Retinal pigment epithelial cell (primary cell): ENCODE measurements at regions not wholly inside any gene's neighbourhood (a gene's known extent, or its start where the extent isn't known, plus 50 kb on each side); places are given as distances from the start of the nearest gene placed in this dataset.

Source experiments
- DNase-seq: peaks from one replicate; pipeline ENCODE4 v3.0.0-alpha.2; 2010; ENCODE audit warnings: low read depth
- H3K4me3 ChIP-seq: 2 replicates; pipeline ENCODE4 v1.5.1; 2011; ENCODE audit warnings: mild to moderate bottlenecking, low read length, control low read depth, moderate library complexity
- TF ChIP-seq, protein P1 (sequence below): conservative IDR thresholded peaks from 2 replicates; pipeline ENCODE4 v1.5.1; 2011; ENCODE audit warnings: low read depth, low read length, control low read depth, inconsistent platforms

DNA sequence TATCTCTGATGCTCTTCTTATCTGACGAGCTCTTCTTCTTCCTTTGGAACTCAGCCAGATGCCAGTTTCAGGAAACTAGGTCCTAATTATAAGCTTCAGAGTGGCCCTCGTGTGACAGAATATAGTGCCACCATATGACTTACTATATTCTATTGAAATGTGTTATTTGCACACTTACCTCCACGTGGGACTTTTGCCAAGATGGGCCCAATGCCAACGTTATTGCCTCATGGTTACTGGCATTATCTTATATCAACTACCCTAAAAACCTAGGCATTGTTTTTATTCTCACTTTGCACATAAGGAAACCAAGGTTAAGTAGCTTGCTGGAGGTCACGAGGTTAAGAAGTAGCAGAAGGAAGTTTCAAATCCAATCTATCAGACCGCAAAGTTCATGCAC, 71.3 kb upstream of the SLCO3A1 start:
- TF ChIP-seq, protein P1, sequence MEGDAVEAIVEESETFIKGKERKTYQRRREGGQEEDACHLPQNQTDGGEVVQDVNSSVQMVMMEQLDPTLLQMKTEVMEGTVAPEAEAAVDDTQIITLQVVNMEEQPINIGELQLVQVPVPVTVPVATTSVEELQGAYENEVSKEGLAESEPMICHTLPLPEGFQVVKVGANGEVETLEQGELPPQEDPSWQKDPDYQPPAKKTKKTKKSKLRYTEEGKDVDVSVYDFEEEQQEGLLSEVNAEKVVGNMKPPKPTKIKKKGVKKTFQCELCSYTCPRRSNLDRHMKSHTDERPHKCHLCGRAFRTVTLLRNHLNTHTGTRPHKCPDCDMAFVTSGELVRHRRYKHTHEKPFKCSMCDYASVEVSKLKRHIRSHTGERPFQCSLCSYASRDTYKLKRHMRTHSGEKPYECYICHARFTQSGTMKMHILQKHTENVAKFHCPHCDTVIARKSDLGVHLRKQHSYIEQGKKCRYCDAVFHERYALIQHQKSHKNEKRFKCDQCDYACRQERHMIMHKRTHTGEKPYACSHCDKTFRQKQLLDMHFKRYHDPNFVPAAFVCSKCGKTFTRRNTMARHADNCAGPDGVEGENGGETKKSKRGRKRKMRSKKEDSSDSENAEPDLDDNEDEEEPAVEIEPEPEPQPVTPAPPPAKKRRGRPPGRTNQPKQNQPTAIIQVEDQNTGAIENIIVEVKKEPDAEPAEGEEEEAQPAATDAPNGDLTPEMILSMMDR, result no peak
- H3K4me3 ChIP-seq, result no peak overlapping the region
- DNase-seq, result no peak

DNA sequence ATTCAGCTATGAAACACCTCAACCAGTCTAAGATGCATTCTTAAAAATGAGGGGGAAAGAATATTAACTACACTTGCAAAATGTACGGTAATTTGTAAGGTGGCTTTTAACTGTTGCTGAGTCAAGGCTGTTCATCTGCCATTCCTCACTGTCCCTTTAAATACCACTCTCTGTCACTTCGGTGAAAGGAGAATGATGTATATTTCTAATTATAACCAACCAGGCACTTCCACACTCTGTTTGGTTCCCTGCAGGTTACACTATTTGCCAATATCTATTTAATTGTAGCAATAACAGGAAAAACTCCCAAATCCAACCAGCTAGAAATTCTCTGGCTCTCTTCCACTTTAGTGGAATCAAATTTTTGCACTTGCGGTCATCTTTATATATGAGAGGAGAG, 70.5 kb upstream of the SLCO3A1 start:
- no peak overlapping the region for H3K4me3 ChIP-seq
- TF ChIP-seq, protein P1, result no peak
- DNase-seq, result no peak

DNA sequence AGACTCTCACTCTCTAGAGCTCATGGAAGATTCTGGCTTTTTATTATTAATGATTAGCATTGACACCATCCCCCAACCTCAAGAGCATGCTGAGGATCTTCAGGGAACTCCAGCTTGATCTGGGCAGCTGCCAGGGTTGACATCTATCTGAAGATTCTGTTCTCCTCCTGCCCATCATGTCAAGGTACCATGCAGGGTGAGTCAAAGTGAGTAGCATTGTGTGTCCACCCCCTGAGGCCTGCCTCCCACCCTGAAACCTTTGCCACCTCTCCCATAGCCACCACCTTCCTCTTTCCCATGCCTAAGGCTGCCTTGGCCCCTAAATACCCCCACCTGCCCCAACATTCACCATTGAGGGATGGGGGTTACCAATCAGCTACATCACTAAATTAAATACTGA, 70.1 kb upstream of the SLCO3A1 start:
- no peak overlapping the region for H3K4me3 ChIP-seq
- no peak for DNase-seq
- TF ChIP-seq, protein P1, result no peak

DNA sequence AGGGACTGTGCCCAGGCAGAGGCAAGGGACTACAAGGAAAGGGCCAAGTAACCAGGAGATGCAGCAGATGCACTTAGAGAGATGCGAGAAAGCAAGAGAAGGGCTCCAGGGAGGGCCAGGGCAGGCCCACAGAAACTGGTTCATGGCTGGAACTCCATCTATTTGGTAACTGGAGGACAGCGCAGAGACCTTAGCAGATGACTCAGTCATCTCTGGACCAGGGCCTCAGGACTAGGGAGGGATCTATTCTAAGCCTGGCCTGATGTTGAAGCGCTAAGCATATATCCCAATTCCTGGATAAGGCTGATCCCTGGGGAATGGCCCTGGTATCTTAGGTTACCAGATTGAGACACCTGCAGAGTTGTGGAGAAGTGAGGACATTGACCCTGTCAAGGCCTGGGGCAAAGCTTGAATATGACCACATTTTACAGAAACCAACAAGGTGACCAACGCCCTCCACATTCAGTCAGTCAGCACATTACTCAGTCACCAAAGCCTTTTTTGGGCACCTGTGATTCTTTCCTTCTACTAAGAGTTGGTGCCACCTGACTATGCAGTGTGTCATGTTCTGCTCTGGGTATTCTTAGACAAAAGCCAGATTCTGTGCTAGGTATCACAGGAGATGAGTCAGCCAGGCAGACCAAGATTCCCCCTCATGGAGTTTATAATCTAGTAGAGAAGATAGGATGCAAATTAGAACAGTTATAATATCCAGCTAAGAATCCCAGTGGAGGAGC, 68.4 kb upstream of the SLCO3A1 start:
- no peak overlapping the region for H3K4me3 ChIP-seq
- TF ChIP-seq, protein P1, result no peak
- no peak for DNase-seq

DNA sequence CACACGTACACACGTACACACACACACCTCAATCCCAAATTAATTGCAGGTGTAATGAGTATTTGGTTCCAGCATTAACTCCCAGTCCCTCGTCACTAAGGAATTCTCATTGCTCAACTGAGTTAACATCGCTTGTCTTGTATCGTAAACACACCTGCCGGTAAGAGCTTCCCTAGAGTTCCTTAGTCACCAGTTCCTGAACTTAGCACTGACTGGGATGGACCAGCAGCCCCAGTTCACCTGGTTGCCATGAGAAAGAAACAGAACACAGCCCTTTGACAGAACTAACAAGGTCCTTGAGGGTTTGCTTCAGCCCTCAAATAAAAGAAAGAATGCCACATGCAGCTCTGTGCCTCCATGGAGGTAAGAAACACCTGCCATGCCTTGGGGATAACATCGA, 66.3 kb upstream of the SLCO3A1 start:
- H3K4me3 ChIP-seq, result no peak overlapping the region
- TF ChIP-seq, protein P1, result no peak
- DNase-seq, result no peak

DNA sequence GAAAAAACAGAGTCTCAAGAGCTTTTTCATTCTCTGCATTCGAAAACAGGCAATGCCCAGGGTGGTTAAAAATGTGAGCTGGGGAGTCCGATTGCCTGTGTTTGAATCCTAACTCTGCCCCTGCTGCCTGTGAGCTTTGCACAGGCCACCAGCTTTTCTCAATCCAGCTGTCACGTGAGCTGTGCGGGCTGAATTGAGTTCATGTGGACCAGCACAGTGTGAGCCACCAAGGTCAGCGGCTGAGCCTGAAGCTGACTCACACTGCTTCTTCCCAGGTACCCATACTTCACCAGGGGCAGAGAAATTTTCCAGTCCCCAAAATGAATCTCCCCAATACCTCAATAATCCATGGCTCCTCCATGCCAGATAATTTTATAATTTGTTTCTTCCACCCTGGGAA, 64.4 kb upstream of the SLCO3A1 start:
- H3K4me3 ChIP-seq, result no peak overlapping the region
- no peak for DNase-seq
- TF ChIP-seq, protein P1, result no peak

DNA sequence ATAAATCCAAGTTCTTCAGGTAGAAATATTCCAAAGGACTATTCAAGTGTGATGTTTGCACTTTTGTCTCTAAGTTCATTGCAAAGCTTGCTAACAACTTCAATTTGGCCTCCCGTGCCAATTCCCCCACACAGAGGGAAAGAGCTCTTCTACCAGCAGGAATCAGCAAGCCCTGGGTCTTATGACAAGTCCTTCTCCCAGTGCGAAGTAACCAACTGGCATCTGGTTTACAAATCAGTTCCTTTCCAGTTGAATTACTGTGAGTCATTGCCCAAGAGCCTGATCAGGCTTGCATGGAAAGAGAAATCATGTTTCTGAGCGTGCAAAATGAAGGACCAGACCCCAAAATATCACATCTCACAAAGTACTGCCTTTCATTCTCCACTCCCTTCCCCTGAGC, 62.7 kb upstream of the SLCO3A1 start:
- peak; percentile 45 for DNase-seq
- H3K4me3 ChIP-seq, result no peak overlapping the region
- TF ChIP-seq, protein P1, result no peak
